Stimulated activated CD4-positive, alpha-beta T cell treated with anti-CD3 and anti-CD28 coated beads, Interleukin-1b, Interleukin-23, amount 100 ng/mL, for 4 hours (primary cell): ENCODE measurements at regions not wholly inside any gene's neighbourhood (a gene's known extent, or its start where the extent isn't known, plus 50 kb on each side); places are given as distances from the start of the nearest gene placed in this dataset.

Experiments
- DNase-seq, 2 donors: peaks; one replicate each; pipeline ENCODE4 v3.0.0-alpha.2; 2020; ENCODE audit warnings: low read depth in 2 of 2

DNA sequence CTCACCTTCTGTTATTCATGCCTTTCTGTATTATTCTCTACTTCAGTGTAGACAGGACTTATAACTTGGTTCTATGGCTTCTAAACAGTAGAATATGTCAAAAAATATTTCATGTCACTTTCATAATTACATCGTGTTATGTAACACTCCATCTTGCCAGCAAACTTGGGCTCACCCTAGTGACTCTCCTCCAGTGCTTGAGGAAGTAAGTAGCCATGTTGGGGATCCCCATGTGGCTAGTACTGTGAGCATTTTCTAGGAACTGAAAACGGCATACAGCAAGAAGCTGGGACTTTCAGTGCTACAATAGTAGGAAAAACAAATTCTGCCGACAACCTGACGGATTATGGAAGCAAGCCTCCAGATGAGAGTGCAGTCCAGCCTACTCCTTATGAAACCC lies 495.6 kb downstream of the SLITRK6 start:
- no peak for DNase-seq

DNA sequence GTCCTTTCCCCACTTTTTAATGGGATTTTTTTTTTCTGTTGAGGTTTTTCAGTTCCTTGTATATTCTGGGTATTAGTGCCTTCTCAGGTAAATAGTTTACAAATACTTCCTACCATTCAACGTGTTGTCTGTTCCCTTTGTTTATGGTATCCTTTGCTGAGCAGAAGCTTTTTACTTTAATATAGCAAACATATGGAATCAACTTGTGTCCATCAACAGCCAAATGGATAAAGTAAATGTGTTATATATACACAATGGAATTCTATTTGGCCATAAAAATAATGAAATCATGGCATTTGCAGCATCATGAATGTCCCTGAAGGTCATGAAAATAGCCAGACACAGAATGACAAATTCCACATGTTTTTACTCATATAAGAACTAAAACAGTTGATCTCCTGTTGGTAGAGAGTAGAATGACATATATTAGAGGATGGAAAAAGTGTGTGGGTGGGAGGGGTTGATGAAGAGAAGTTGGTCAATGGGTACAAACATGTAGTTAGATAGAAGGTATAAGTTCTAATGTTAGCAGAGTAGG lies 500.8 kb downstream of the SLITRK6 start:
- no peak for DNase-seq

DNA sequence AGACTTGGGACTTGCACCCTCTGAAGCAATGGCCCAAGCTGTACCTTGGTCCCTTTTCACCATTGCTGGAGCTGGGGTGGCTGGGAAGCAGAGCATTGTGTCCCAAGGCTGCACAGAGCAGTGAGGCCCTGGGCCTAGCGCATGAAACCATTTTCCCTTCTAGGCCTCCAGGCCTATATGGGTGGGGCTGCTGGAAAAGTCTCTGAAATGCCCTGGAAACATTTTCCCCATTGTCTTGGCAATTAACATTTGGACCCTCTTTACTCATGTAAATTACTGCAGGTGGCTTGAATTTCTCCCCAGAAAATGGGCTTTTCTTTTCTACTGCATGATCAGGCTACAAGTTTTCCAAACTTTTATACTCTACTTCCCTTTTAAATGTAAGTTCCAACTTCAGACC lies 510.5 kb downstream of the SLITRK6 start:
- DNase-seq: no peak

DNA sequence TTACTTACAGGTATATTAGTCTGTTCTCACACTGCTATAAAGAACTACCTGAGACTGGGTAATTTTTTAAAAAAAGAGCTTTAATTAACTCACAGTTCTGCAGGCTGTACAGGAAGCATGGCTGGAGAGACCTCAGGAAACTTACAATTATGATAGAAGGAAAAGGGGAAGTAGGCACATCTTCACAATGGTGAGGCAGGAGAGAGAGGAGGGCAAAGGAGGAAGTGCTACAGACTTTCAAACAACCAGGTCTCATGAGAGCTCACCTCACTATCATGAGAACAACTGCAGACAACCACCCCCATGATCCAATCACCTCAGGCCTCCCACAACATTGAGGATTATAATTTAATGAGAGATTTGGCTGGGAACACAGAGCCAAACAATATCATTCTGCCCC lies 511.7 kb downstream of the SLITRK6 start:
- no peak for DNase-seq

DNA sequence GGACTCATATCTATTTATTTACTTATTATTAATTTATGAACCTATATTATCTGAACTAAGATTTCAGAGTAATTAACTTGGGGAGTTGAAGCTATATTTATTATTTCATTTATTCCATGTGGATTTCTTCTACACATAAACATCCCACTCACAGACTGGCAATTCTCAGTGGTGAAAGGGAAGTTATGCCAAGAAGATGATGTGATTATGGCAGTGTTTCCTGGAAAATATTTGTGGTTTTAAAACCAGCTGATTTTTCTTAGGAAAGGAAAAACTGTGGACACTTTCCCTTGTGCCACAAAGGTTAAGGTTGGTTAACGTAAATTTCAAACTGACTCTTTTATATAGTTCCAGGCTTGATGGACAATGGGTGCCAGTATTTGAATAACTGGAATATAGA lies 513.1 kb downstream of the SLITRK6 start:
- DNase-seq: no peak

DNA sequence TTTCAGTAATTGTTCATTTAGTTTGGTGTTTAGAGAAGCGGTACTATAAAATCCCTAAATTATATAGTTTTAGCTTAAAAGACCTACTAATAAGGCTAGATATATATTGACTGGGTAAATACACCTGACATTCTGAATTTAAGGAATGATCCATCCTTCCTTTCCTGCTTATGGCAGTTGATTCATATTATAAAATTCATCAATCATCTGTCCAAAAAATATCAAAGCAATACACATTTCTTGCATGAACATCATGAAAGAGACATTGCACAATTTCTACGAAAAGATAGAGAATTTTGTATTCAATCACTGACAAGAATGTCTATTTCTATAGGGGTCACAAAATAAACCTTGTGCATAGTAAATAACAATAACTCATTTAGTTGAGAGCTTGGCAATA lies 514.9 kb downstream of the SLITRK6 start:
- no peak for DNase-seq

DNA sequence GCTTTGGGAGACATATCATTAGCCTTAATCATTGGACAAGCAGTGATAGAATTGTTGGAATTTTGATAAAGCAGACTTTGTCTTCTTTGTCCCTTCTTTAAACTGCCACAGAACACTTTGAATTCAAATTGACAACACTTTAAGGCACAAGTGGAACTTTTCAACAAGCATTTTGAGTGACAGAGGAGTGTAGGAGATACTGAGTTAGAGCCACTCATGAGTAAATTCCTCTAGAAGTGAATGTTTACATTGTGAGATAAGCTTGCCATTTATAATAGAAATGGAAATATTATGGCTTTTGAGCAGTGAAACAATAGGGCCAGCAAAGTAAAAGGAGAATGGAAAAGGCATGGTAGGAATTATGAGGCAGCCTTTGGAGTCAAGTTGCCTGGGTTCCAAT lies 515.8 kb downstream of the SLITRK6 start:
- DNase-seq: no peak

DNA sequence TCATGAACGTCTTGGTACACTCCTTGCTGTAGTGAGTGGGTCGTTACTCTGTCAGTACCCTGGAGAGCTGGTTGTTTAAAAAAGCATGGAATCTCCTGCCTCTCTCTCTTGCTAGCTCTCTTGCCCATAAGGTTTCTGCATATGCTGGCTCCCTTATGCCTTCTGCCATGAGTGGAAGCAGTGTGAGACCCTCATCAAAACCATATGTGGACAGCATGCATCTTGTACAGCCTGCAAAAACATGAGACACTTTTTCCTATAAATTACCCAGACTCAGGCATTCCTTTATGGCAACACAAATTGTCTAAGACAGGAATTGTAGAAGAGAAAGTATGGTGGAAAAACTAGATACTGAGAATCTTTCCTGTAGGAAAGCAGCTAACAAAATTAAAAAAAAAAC lies 516.3 kb downstream of the SLITRK6 start:
- DNase-seq: no peak

DNA sequence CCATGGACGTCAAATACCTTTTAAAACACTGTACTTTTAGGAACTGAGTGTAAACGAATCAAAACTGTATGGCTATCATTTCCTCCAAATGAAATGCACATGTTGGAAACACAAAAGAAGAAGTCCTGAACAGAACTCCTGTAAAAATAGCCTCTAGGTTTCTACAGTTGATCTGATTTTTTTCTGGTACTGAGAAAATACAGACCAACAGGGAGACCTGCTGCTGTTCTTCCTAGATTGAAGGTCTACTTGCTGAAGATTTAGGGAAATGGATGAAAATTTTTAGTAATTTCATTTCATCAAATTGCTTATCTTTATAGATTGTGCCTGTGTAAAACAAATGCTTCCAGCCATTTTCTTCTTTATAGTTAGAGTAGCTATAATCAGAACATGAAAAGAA lies 520.4 kb downstream of the SLITRK6 start:
- no peak for DNase-seq

DNA sequence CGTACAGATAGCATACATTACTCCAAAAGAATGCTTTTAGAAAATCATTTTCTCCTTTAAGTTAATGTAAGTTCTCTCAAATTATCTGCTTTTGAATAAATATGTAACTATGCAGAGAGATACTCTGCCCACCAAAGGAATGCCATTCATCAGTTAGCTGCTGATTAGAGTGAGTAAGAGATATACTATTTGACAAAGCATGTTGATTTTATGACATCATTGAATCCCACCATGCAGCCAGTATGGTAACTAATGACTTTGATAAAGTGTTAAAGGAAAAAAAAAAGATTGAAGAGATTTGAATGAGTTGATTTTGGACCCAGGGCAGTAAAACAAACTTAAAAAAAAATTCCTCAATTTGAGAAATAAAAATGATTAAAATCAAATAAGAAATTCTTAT lies 521.5 kb downstream of the SLITRK6 start:
- no peak for DNase-seq

DNA sequence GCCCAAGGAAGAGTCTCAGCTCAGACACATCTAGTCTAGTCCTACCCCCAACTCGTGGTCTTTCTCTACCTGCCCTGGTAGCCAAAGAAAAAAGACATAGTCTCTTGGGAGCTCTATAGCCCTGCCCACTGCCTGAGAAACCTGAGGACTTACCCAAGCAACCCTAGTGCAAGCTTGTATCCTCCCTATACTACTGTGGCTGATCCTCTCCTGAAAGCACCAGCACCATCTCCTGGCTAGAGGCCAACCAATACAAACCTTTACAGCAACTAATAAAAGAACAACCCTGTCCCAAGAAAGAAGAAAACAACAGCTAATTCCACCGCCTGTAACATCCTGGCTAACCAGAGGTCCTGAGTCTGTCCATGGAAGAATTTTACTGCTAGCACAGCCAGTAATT lies 532.4 kb downstream of the SLITRK6 start:
- DNase-seq: no peak

DNA sequence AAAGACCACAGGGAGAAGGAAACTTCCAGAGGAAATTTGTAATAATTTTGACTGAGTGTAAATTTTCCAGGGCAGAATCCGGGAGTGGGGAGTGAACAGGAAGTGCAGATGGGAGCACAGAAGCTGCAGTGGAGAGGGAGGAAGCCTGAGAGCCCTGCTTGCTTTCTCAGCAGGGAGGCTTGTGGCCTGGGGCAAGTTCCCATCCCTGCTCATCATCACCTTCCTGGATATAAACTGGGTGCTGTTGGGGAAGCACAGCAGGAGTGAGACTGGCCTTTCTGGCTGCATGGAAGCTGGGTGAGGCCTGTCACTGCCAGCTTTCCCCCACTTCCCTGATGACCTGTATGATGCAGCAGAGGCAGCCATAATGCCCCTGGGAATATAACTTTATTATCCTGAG lies 532.9 kb downstream of the SLITRK6 start:
- DNase-seq: no peak

DNA sequence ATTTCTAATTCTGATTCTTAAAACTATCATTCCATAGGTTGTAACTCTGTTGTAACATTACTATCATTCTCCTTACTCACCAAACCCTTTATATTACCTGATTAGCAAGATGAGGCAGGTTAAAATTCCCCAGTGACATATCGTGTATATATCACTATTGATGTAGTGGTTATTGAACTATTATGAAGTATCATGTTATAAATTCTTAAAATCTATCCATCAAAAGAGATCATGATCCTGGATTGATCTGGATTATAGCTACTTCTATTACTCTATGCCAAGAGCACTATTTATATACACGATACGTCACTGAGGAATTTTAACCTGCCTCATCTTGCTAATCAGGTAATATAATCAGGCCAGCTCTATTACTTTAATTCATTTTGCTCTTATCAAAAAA lies 533.9 kb downstream of the SLITRK6 start:
- DNase-seq: no peak

DNA sequence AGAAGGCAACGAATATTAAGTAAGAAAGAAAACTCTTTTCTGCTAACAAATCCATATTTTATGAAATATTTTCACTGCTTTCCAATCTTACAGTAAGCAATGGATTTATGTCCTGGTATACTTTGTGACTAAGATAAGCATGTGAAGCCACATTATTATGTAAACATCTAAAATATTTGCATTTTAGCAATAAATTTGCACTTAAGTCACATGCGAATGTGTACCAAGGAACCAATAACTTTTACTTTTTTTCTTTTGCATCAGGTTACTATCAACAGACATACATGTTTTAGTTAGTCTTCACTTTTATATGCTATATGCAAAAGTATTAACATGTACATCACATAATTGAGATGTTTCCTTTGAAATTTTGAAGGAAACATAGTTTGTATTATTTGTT lies 536.7 kb downstream of the SLITRK6 start:
- no peak for DNase-seq

DNA sequence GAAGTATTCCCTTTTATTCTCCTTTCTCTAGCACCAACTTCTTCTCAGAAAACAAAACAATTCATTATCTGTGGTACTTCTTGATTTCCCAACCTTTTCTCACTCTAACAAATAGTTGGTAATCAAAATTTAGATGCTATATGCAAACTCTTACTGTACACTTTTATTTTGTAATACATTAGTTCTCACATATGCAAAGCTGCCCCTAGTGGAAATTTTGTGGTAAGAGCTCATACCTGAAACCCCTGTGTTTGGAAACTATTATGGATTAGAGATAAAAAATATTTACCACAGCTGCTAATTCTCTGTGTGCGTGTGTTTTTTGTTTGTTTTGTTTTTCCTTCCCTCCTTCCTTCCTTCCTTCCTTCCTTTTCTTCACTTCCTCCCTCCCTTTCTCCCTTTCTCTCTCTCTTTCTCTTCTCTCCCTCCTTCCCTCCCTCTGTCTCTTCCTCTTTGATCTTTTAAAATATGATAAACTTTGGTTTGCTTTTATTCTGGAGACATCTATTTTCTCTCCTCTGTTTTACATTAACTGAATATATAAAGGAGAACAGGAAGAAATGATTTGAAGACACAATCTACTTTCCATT lies 537.4 kb downstream of the SLITRK6 start:
- DNase-seq: no peak

DNA sequence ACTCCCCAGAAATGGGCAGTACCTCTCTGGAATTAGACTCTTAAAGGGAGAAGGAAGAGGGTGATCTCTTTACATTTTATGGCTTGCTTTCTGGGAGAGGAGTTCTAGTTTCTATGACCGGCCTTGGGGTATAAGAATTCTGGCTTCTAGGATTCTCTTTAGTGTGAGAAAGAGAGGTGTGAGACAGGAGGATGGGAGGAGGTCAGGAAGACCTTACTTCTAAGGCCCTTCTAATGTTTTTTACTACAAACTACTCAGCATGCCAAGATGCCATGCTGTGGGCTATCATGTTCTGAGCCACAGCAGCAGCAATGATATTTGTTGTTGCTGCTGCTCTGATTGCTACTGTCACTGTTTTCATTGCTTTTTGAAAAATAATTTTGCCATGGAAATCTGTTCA lies 538.3 kb downstream of the SLITRK6 start:
- no peak for DNase-seq

DNA sequence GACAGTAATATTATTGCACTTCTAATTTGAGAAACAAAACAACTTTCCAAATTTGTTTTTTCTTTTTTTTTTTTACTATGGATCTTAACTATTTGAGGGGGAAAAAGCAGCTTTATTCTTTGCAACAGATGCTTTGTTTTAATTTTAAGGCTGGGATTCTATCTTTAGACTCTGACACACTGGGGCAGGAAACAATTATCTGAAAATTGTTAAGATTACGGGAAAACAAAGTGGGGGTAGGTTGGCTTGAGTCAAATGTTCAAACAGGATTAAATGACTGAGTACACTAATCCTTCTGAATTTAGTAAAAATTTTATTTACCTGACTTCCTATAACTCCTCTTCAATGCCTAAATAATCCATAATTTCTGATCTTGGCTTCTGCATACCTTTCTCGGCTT lies 543.2 kb downstream of the SLITRK6 start:
- no peak for DNase-seq

DNA sequence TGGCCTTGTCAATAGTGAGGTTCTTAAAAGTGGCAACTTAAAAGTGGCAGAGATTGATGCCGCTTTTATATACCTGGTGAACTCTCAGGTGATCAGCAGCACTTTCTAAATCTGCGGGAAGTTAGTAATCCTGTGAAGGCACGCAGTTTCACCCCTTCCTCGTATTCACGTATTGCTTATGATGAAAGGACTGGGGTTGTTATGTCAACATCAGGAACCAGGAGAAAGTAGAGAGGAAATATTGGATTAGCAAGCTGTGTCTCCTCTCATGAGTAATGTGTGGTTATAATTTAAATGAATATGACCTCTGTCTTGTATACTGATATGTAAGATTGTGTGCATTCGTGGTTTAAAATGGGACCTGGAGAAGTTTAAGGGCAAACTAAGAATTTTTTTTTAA lies 544.6 kb downstream of the SLITRK6 start:
- DNase-seq: no peak

DNA sequence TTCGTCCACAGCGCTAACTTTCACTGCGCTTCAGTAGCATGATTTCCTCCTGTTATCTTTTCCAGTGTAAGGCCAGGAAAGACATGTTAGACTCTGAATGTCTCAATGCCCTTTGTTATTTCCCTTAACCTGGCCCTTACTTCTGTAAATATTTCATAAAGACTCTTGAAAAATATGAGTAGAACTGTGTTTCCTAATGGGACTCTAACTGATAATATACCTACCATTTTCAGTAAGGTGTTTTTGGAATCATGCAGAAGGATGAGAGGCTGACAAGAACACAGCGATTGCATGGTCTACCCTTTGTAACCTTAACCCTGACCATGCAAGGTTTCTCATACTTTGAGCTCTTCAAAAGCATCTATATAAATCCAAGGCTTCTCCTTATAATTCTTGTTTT lies 550.1 kb downstream of the SLITRK6 start:
- no peak for DNase-seq

DNA sequence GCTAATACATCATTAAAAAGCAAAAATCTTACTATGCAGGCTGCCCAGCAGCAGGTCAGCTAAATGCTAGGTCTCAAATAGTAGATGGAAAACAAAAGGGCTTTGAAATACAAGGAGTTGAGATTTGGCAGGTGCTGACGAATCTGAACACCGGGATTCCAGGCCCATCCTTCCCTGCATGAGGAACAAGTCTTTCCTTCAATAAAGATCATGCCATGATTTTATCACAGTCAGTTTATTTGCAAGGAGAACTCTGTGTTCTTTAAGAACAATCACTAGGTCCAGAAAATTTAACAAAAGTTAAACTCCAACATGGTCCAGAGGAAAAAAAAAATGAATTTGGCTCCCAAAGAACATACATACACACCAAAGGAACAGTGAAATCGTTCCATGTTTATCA lies 551.4 kb downstream of the SLITRK6 start:
- DNase-seq: no peak

DNA sequence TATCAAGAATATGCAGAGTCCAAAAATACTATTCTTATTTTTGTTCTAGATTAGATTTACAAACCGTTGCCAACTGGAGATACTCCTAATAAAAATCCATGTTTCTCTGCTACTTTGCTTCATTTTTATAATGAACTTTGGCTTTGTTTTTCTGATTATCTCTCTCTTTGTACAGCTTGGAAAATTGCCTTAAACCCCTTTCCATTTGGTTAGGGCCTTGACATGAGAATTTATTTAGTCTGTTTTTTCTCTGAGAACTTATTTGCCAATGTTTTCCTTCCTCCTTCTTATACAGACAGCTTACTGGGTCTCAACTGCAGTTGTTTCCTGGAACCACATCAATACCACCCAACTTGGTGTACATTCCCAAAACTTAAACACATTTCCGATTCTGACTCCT lies 555.4 kb downstream of the SLITRK6 start:
- no peak for DNase-seq

DNA sequence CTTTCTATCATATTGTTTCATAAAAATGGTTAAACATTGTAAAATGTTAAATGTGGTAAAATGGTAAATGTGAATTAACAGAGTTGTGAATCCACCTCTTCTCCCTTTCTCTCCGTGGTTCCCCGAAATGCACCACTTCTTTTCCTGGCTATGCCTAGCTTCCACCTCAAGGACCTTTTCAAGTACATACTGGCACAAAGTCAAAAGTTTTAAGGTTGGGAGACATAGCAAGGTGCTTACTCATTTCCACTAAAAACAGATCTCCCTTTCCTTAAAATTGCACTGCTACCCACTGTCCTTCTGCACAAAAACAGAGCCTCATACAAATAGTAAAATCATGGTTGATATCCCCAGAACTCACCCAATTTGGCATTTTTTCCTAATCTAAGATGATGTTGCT lies 558.2 kb downstream of the SLITRK6 start:
- no peak for DNase-seq

DNA sequence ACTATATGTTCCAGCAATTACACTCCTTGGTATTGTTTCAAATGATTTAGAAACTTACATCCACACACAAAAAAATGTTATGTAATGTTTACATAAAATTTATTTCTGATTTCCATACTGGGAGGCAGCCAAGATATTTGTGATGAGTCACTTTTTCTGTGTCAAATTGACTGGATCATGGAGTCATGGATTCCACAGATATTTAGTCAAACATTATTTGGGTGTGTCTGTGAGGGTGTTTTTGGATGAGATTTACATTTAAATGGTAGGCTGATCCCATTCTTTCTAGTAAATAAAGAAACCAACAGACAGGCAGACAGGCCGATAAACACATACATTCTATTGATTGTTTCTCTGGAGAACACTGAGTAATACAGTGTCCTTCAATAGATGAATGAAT lies 562.8 kb downstream of the SLITRK6 start:
- DNase-seq: no peak

DNA sequence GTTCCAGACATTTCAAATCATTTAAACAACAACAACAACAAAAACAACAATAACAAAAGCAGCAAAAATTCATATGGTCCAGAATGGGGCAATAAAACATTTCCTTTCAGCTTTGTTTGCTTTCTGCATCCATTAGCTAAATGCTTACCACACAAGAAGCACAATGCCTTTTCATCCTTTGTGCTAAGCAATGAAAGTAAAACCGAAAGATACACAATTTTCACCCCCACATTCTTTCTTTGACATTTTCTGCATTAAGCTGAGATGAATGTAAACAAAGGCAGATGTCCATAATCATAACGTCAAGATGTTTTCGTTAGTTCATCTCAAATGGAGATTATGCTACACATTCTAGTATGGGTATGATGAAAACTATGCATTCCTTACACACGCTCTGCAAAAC lies 568.5 kb downstream of the SLITRK6 start:
- DNase-seq: no peak
